Epithelial cell of esophagus (primary cell): ENCODE measurements at regions not wholly inside any gene's neighbourhood (a gene's known extent, or its start where the extent isn't known, plus 50 kb on each side); places are given as distances from the start of the nearest gene placed in this dataset.
"Not testable (repeated sequence)": the region's sequence is repeated elsewhere in the genome, so short reads cannot be mapped to it uniquely, and the experiment has no call there.

Experiments
- DNase-seq: peaks from one replicate; pipeline ENCODE4 v3.0.0; 2010; ENCODE audit warnings: low read depth
- H3K4me3 ChIP-seq: 2 replicates; pipeline ENCODE4 v1.5.1; 2011; ENCODE audit warnings: mild to moderate bottlenecking, low read length, control low read depth
- TF ChIP-seq, protein P1 (sequence below): IDR thresholded peaks from 2 replicates; pipeline ENCODE4 v1.5.1; 2011; ENCODE audit warnings: low read depth, mild to moderate bottlenecking, low read length, control low read depth, inconsistent platforms; ENCODE audit not compliant: insufficient read depth; ENCODE audit errors: missing control alignments

DNA sequence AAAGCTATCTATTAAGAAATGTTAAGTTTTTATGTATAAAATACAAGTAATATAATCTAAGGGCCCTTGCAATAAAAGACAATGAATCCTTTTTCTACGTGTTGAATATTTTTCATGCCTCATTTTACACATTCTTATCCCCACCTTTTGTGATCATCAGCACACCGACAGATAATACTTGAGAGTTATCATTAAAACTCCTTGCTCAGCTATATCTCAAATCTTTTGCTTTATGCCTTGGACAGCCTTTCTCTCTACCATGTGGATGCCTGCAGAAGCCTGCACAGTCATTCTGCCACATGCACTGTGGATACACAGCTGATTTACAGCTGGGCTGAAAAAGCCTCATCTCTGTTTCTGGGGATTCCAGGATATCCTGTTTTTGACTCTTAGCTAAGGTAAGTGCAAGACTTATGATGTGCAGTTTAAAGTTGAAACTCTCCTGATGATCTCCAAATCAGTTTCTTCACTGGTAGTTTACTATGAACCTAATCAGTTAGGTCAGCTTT lies 1565.1 kb downstream of the SI start:
- TF ChIP-seq, protein P1, sequence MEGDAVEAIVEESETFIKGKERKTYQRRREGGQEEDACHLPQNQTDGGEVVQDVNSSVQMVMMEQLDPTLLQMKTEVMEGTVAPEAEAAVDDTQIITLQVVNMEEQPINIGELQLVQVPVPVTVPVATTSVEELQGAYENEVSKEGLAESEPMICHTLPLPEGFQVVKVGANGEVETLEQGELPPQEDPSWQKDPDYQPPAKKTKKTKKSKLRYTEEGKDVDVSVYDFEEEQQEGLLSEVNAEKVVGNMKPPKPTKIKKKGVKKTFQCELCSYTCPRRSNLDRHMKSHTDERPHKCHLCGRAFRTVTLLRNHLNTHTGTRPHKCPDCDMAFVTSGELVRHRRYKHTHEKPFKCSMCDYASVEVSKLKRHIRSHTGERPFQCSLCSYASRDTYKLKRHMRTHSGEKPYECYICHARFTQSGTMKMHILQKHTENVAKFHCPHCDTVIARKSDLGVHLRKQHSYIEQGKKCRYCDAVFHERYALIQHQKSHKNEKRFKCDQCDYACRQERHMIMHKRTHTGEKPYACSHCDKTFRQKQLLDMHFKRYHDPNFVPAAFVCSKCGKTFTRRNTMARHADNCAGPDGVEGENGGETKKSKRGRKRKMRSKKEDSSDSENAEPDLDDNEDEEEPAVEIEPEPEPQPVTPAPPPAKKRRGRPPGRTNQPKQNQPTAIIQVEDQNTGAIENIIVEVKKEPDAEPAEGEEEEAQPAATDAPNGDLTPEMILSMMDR = no peak
- no peak for DNase-seq
- H3K4me3 ChIP-seq = no peak overlapping the region

DNA sequence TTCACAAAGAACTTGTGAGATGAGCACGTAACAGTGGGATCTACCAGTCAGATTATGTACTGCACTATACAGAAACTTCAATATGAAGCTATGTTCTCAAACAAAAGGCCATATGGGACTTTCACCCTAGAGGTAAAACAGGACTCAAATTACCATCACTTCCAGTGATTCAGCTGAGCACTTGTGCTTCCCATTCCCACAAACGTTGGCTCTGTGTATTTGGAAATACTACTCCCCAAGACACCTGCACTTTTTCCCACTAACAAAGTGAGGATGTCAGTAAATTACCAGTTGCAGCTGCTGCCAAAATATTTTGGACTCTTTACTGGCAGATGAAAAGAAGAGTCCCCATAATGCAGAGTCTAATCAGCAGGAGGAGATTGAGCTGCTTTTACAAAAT lies 1570.1 kb downstream of the SI start:
- TF ChIP-seq, protein P1 = no peak
- DNase-seq = no peak
- H3K4me3 ChIP-seq = no peak overlapping the region

DNA sequence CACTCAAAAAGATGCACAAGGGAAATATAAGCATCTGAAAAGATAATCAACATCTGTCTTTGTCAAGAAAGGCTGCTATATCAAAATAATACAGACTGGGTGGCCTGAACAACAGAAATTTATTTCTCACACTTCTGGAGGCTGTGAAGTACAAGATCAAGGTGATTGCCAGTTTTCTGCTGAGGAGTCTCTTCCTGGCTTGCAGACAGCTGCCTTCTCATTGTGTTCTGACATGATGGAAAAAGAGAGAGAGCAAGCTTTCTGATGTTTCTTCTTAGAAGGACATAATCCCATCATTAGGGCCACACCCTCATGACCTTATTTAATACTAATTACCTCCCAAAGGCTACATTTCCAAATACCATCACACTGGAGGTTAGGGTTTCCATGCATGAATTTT lies 1573.3 kb downstream of the SI start:
- TF ChIP-seq, protein P1 = no peak
- no peak overlapping the region for H3K4me3 ChIP-seq

DNA sequence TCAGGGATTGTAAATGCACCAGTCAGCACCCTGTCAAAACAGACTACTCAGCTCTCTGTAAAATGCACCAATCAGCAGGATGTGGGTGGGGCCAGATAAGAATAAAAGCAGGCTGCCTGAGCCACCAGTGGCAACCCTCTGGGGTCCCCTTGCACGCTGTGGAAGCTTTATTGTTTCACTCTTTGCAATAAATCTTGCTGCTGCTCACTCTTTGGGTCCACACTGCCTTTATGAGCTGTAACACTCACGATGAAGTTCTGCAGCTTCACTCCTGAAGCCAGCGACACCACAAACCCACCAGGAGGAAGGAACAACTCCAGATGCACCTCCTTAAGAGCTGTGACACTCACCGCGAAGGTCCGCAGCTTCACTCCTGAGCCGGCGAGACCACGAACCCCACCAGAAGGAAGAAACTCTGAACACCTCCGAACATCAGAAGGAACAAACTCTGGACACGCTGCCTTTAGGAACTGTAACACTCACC lies 1578.5 kb downstream of the SI start:
- not testable (repeated sequence) for DNase-seq, H3K4me3 ChIP-seq

More for the DNA sequence above, 1573.3 kb downstream of the SI start:
- no peak for DNase-seq

DNA sequence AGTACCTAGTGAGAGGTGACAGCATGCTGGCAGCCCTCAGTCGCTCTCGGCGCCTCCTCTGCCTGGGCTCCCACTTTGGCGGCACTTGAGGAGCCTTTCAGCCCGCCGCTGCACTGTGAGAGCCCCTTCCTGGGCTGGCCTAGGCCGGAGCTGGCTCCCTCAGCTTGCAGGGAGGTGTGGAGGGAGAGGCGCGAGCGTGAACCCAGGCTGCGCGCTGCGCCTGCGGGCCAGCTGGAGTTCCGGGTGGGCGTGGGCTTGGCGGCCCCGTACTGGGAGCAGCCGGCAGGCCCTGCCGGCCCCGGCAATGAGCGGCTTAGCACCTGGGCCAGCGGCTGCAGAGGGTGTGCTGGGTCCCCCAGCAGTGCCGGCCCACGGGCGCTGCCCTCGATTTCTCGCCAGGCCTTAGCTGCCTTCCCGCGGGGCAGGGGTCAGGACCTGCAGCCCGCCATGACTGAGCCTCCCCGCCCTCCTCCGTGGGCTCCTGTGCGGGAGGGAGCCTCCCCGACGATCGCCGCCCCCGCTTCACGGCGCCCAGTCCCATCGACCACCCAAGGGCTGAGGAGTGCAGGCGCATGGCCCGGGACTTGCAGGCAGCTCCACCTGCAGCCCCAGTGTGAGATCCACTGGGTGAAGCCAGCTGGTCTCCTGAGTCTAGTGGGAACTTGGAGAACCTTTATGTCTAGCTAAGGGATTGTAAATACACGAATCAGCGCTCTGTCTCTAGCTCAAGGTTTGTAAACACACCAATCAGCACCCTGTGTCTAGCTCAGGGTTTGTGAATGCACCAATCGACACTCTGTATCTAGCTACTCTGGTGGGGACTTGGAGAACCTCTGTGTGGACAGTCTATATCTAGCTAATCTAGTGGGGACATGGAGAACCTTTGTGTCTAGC lies 1579.2 kb downstream of the SI start:
- DNase-seq, H3K4me3 ChIP-seq: not testable (repeated sequence)

DNA sequence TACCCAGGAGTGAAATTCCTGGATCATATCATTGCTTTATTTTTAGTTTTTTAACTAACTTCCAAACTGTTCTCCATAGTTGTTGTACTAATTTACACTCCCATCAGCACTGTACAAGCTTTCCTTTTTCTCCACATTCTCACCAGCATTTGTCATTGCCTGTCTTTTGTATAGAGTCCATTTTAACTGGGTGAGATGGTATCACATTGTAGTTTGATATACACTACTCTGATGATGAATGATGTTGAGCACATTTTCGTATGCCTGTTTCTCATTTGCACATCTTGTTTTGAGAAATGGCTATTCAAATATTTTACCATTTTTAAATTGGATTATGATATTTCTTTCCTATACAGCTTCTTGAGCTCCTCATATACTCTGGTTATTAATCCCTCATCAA lies 1586.6 kb downstream of the SI start:
- H3K4me3 ChIP-seq = no peak overlapping the region
- TF ChIP-seq, protein P1 = no peak
- no peak for DNase-seq

DNA sequence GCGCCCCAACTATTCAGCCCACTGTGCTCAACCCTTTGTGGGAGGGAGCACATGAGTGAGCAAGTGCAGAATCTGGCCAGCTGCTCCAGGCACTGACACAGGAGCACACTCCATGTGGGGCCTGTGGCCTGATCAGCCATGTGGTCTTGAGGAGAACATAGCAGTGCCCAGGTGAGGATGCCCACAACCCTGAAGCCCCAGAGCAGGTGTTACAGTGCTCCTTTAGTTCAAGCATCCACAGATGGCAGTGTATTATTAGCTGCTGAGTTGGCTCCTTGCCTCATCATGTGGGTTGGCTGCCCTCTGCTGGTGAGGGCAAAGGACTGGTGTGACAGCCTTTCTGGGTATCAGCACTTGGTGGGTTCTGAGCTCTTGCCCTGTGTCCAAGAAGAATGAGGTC lies 1588.2 kb downstream of the SI start:
- H3K4me3 ChIP-seq = no peak overlapping the region
- TF ChIP-seq, protein P1 = peak; percentile 80
- DNase-seq = peak; percentile 73

DNA sequence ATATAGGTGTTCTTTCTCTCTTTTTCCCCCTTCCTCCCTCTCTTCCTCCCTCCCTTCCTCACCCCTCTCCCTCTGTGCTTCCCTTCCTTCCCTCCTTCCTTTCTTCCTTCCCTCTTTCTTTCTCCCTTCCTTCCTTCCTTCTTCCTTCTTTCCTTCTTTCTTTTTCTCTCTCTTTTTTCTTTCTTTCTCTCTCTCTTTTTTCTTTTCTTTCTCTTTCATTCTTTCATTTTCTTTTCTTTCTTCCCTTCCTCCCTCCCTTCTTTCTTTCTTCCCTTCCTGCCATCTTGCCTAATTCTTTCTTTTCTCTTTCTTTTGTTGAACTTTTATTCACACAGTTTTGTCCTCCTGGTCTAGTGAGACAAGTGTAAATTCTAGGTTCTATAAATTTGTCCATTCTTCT lies 1595.6 kb downstream of the SI start:
- DNase-seq = no peak
- H3K4me3 ChIP-seq = no peak overlapping the region
- TF ChIP-seq, protein P1 = no peak
